ENCODE measurements at regions not wholly inside any gene's neighbourhood (a gene's known extent, or its start where the extent isn't known, plus 50 kb on each side); places are given as distances from the start of the nearest gene placed in this dataset.
"Not testable (repeated sequence)": the region's sequence is repeated elsewhere in the genome, so short reads cannot be mapped to it uniquely, and the experiment has no call there.

DNA sequence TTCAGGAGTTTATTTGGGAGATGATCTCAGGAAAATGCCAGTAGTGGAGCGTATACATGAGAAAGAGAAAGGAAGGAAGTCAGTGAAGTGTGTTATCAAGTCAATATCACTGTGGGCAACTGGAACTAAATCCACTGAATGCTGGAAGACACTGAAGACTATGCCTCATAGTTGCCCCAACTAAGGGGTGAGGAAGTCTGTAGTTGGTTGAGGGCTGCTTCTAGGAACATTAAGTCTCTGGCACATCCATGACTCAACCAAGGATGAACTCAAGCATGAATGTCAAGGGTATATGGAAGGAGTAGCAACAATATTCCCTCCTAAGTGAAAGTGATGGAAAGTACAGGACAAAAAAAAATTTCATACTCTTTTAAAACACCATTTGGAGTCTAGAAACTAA lies 167.9 kb downstream of the MAGEB17 start:
- DNase-seq (ENCODE audit: low read depth, low spot score): no peak
- H3K9me3 ChIP-seq (ENCODE audit: low read depth, low read length): no peaks in the 10 kb centered on the region
- H3K9ac ChIP-seq (ENCODE audit: insufficient read length): no peak overlapping the region
- H3K4me3 ChIP-seq: no peak overlapping the region
- no peaks in the 10 kb centered on the region for H3K36me3 ChIP-seq (ENCODE audit: insufficient read depth, low read length)
- TF ChIP-seq FOXP2 (optimal IDR thresholded peaks at IDR 0.05; ENCODE audit: control extremely low read depth, extremely low read length, insufficient read depth): no peak
- TF ChIP-seq POLR2AphosphoS5 (IDR thresholded peaks at IDR 0.05; ENCODE audit: borderline replicate concordance, low read depth, low read length): no peak
- H3K27ac ChIP-seq: no peak overlapping the region

DNA sequence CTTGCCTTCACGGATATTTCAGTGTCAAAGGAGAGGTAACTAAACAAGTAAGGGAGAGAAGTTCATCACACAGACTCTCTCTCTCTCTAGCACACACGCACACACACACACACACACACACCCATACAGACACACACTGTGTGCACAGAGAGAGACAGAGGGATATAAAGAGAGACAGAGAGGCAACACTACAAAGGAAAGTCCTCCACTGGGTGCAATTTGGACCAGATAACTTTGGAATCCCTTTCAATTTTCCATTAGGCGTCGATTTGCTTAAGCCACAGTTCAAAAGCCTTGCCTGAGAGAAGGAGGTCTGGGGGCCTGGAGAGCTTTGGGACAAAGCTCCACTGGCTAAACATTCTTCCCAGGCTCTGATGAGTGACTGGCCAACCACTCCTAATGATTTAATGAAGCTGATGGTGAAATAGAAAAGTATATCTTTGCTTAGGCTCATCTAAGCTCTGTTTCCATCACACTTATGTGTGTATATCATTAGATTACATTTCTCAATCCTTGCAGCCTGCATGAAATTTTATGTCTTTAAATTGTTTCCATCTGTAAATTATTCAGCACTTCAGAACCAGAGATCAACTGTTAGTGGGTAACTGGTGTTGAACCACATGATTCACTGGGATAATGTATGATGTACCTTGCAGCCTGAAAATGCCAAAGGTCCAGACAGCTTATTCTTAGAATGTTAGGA lies 180.8 kb downstream of the MAGEB17 start:
- Histone ChIP-seq H3K9me3 (ENCODE audit: low read depth, low read length) (no peaks in the 10 kb centered on the region), H3K4me3 (no peak overlapping the region), H3K27ac (no peak overlapping the region), H3K9ac (ENCODE audit: insufficient read length) (no peak overlapping the region), H3K36me3 (ENCODE audit: insufficient read depth, low read length) (no peaks in the 10 kb centered on the region)
- TF ChIP-seq FOXP2 (optimal IDR thresholded peaks at IDR 0.05; ENCODE audit: control extremely low read depth, extremely low read length, insufficient read depth) (no peak), POLR2AphosphoS5 (IDR thresholded peaks at IDR 0.05; ENCODE audit: borderline replicate concordance, low read depth, low read length) (no peak)
- DNase-seq (ENCODE audit: low read depth, low spot score): no peak

DNA sequence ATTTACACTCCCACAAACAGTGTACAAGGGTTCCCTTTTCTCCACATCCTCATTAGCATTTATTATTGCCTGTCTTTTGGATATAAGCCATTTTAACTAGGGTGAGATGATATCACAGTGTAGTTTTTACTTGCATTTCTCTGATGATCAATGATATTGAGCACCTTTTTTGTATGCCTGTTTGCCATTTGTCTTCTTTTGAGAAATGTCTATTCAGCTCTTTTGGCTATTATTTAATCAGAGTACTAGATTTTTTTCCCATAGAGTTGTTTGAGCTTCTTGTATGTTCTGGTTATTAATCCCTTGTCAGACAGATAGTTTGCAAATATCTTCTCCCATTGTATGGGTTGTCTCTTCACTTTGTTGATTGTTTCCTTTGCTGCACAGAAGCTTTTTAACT lies 190.6 kb downstream of the MAGEB17 start:
- no peak overlapping the region for H3K4me3 ChIP-seq
- no peak overlapping the region for H3K9ac ChIP-seq (ENCODE audit: insufficient read length)
- TF ChIP-seq POLR2AphosphoS5 (IDR thresholded peaks at IDR 0.05; ENCODE audit: borderline replicate concordance, low read depth, low read length) (no peak), FOXP2 (optimal IDR thresholded peaks at IDR 0.05; ENCODE audit: control extremely low read depth, extremely low read length, insufficient read depth) (no peak), EZH2 (IDR thresholded peaks at IDR 0.05) (no peak)
- no peaks in the 10 kb centered on the region for H3K36me3 ChIP-seq (ENCODE audit: insufficient read depth, low read length)
- no peak for DNase-seq (ENCODE audit: low read depth, low spot score)
- no peaks in the 10 kb centered on the region for H3K9me3 ChIP-seq (ENCODE audit: low read depth, low read length)
- no peak overlapping the region for H3K27ac ChIP-seq

DNA sequence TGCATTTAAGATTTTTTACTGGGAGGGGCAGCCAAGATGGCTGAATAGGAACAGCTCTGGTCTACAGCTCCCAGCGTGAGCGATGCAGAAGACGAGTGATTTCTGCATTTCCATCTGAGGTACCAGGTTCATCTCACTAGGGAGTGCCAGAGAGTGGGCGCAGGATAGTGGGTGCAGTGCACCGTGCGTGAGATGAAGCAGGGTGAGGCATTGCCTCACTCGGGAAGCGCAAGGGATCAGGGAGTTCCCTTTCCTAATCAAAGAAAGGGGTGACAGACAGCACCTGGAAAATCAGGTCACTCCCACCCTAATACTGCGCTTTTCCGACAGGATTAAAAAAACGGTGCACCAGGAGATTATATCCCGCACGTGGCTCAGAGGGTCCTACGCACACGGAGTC lies 192.8 kb downstream of the MAGEB17 start:
- not testable (repeated sequence) for DNase-seq (ENCODE audit: low read depth, low spot score); H3K9me3 ChIP-seq (ENCODE audit: low read depth, low read length); H3K4me3 ChIP-seq; H3K27ac ChIP-seq; H3K36me3 ChIP-seq (ENCODE audit: insufficient read depth, low read length); H3K9ac ChIP-seq (ENCODE audit: insufficient read length)

DNA sequence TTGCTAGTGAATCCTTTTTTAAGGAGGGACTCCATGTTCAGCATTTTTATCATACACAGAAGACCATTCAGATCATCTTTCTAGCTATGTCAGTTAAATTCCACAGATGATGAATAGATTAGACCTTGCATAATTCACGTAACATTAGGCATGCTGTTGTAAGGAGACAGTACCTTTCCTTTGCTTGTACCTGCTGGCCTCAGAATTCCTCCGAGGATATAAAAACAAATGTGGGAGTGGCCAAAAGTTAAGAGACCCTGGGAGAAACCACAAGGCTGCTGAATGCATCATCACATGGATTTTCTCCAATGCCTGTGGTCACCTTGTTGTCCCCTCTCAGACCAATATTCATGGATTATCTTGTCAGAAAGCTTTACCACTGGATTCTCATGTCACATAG lies 201.4 kb downstream of the MAGEB17 start:
- Histone ChIP-seq H3K36me3 (ENCODE audit: insufficient read depth, low read length) (no peaks in the 10 kb centered on the region), H3K27ac (no peak overlapping the region), H3K9ac (ENCODE audit: insufficient read length) (no peak overlapping the region), H3K4me3 (no peak overlapping the region), H3K9me3 (ENCODE audit: low read depth, low read length) (no peaks in the 10 kb centered on the region)
- no peak for TF ChIP-seq FOXP2 (optimal IDR thresholded peaks at IDR 0.05; ENCODE audit: control extremely low read depth, extremely low read length, insufficient read depth)
- no peak for TF ChIP-seq EZH2 (IDR thresholded peaks at IDR 0.05)
- no peak for TF ChIP-seq POLR2AphosphoS5 (IDR thresholded peaks at IDR 0.05; ENCODE audit: borderline replicate concordance, low read depth, low read length)
- DNase-seq (ENCODE audit: low read depth, low spot score): no peak

DNA sequence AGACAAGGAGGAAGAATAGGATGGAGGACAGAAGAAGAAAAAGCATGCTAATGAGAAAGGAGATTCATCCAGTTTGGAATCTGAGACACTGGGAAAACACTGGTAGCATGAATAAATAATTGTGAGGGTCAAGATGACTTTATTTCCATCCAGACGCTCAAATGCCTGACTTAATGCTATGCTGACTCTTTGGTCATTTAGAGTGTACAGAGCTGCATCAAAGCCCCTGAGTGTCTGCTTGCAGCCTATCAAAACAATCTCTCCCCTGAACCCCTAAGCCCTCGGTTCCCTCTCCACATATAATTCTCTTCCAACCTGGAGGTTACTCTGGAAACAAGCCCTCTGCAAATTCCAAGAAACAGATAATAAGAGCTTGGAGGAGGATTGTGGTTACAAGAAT lies 208.8 kb downstream of the MAGEB17 start:
- no peak for DNase-seq (ENCODE audit: low read depth, low spot score)
- Histone ChIP-seq H3K36me3 (ENCODE audit: insufficient read depth, low read length) (no peaks in the 10 kb centered on the region), H3K9ac (ENCODE audit: insufficient read length) (no peak overlapping the region), H3K4me3 (no peak overlapping the region), H3K27ac (no peak overlapping the region), H3K9me3 (ENCODE audit: low read depth, low read length) (no peaks in the 10 kb centered on the region)
- TF ChIP-seq POLR2AphosphoS5 (IDR thresholded peaks at IDR 0.05; ENCODE audit: borderline replicate concordance, low read depth, low read length): no peak
- TF ChIP-seq FOXP2 (optimal IDR thresholded peaks at IDR 0.05; ENCODE audit: control extremely low read depth, extremely low read length, insufficient read depth): no peak
- no peak for TF ChIP-seq EZH2 (IDR thresholded peaks at IDR 0.05)

DNA sequence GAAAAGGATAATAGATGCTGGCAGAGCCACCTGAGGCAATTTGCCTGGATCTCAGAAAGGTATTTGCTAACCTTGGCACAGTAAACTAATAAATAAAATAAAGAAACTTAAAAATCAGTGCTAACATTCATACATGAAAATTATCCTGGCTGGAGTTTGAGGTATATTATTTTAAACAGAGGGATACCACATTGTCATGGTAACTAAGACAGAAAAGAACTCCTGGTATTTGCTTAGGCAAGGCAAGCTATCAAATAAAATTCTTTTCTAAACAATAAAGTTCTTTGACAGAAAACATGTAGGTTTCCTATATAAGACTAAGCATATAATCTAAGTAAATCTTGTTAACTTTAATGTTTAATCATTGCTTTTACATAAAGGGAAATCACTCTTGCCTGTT lies 218.8 kb downstream of the MAGEB17 start:
- DNase-seq (ENCODE audit: low read depth, low spot score): no peak
- Histone ChIP-seq H3K4me3 (no peak overlapping the region), H3K36me3 (ENCODE audit: insufficient read depth, low read length) (no peaks in the 10 kb centered on the region), H3K27ac (no peak overlapping the region), H3K9ac (ENCODE audit: insufficient read length) (no peak overlapping the region), H3K9me3 (ENCODE audit: low read depth, low read length) (no peaks in the 10 kb centered on the region)
- TF ChIP-seq EZH2 (IDR thresholded peaks at IDR 0.05) (no peak), FOXP2 (optimal IDR thresholded peaks at IDR 0.05; ENCODE audit: control extremely low read depth, extremely low read length, insufficient read depth) (no peak), POLR2AphosphoS5 (IDR thresholded peaks at IDR 0.05; ENCODE audit: borderline replicate concordance, low read depth, low read length) (no peak)

DNA sequence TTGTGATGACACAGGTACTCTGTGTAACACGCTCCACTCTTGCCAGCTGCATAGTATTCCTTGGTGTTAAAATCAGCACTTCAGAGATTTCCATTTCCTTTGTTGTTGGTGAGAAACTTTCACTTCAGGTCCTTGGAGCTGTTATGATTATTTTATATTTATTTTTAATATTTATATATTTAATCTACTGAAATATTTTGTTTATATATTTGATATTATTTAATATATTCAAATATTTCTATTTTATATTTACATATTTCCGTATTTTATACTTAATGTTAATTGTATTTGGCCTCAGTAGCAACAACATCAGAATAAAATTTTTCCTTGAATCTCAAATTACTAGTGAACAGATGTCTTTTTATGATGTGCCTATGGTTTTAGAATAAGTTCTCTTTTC lies 225.3 kb downstream of the MAGEB17 start:
- no peak for DNase-seq (ENCODE audit: low read depth, low spot score)
- H3K4me3 ChIP-seq: no peak overlapping the region
- no peaks in the 10 kb centered on the region for H3K9me3 ChIP-seq (ENCODE audit: low read depth, low read length)
- no peak overlapping the region for H3K27ac ChIP-seq
- no peak overlapping the region for H3K9ac ChIP-seq (ENCODE audit: insufficient read length)
- no peak for TF ChIP-seq FOXP2 (optimal IDR thresholded peaks at IDR 0.05; ENCODE audit: control extremely low read depth, extremely low read length, insufficient read depth)
- no peak for TF ChIP-seq POLR2AphosphoS5 (IDR thresholded peaks at IDR 0.05; ENCODE audit: borderline replicate concordance, low read depth, low read length)
- no peak for TF ChIP-seq EZH2 (IDR thresholded peaks at IDR 0.05)
- H3K36me3 ChIP-seq (ENCODE audit: insufficient read depth, low read length): no peaks in the 10 kb centered on the region

DNA sequence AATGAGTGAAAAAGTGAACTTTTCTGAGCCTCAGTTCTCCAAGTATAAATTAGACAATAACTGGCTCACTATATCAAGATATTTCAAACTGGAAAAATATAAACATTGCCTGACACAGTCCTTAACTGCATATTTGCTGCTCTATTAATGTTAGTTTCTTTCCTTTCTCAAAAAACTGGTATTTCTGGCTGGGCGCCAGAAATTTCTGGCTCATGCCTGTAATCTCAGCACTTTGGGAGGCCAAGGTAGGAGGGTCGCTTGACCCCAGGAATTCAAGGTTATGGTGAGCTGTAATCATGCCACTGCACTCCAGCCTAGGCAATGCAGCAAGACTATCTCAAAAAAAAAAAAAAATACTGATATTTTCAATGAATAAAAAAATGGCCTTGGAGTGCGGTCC lies 227.0 kb downstream of the MAGEB17 start:
- no peak for DNase-seq (ENCODE audit: low read depth, low spot score)
- Histone ChIP-seq H3K36me3 (ENCODE audit: insufficient read depth, low read length) (no peaks in the 10 kb centered on the region), H3K4me3 (no peak overlapping the region), H3K9me3 (ENCODE audit: low read depth, low read length) (no peaks in the 10 kb centered on the region), H3K27ac (no peak overlapping the region), H3K9ac (ENCODE audit: insufficient read length) (no peak overlapping the region)
- no peak for TF ChIP-seq EZH2 (IDR thresholded peaks at IDR 0.05)
- TF ChIP-seq POLR2AphosphoS5 (IDR thresholded peaks at IDR 0.05; ENCODE audit: borderline replicate concordance, low read depth, low read length): no peak
- no peak for TF ChIP-seq FOXP2 (optimal IDR thresholded peaks at IDR 0.05; ENCODE audit: control extremely low read depth, extremely low read length, insufficient read depth)

All from SK-N-MC (cell line).